ENCODE measurements at regions not wholly inside any gene's neighbourhood (a gene's known extent, or its start where the extent isn't known, plus 50 kb on each side); places are given as distances from the start of the nearest gene placed in this dataset.

DNA sequence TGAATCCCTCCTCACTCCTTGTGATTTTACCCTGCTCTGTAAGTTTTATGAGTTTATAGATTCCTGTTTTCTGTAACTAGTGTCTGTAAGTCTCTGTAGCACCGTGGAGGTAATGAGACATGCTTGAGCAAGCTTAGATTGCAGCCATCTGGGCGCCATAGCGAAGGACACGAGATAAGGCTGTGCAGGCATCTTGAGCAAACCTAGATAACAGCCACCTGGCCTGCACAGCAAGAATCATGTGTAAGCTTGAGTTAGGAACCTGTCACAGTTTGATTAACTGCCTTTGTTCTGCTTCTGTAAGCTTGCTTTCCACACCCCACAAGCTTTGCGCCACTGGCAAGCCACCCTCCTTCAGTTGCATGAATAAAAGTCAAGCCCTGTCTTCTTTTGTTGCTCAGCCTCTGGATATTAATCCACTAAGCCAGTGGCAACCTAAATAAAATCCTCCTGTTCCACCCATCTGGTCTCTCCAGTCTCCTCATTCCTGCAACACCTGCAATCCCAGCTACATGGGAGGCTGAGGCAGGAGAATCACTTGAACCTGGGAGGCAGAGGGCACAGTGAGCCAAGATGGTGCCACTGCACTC is 270.6 kb upstream of the RGPD4 start:
- TF ChIP-seq, protein P1, sequence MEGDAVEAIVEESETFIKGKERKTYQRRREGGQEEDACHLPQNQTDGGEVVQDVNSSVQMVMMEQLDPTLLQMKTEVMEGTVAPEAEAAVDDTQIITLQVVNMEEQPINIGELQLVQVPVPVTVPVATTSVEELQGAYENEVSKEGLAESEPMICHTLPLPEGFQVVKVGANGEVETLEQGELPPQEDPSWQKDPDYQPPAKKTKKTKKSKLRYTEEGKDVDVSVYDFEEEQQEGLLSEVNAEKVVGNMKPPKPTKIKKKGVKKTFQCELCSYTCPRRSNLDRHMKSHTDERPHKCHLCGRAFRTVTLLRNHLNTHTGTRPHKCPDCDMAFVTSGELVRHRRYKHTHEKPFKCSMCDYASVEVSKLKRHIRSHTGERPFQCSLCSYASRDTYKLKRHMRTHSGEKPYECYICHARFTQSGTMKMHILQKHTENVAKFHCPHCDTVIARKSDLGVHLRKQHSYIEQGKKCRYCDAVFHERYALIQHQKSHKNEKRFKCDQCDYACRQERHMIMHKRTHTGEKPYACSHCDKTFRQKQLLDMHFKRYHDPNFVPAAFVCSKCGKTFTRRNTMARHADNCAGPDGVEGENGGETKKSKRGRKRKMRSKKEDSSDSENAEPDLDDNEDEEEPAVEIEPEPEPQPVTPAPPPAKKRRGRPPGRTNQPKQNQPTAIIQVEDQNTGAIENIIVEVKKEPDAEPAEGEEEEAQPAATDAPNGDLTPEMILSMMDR (IDR thresholded peaks at IDR 0.05): no peak
- no peak for TF ChIP-seq POLR2AphosphoS5 (IDR thresholded peaks at IDR 0.05)
